AG10803 (cell line): ENCODE measurements at regions not wholly inside any gene's neighbourhood (a gene's known extent, or its start where the extent isn't known, plus 50 kb on each side); places are given as distances from the start of the nearest gene placed in this dataset.
"Not testable (repeated sequence)": the region's sequence is repeated elsewhere in the genome, so short reads cannot be mapped to it uniquely, and the experiment has no call there.

Experiments used
- DNase-seq: peaks from one replicate; pipeline ENCODE4 v3.0.0; 2010; ENCODE audit warnings: low read depth
- H3K4me3 ChIP-seq: 2 replicates; pipeline ENCODE4 v1.5.1; 2011; ENCODE audit warnings: mild to moderate bottlenecking, low read length, control low read depth
- TF ChIP-seq, protein P1 (sequence below): conservative IDR thresholded peaks from 2 replicates; pipeline ENCODE4 v1.5.1; 2011; ENCODE audit warnings: mild to moderate bottlenecking, low read length, control low read depth, inconsistent platforms

DNA sequence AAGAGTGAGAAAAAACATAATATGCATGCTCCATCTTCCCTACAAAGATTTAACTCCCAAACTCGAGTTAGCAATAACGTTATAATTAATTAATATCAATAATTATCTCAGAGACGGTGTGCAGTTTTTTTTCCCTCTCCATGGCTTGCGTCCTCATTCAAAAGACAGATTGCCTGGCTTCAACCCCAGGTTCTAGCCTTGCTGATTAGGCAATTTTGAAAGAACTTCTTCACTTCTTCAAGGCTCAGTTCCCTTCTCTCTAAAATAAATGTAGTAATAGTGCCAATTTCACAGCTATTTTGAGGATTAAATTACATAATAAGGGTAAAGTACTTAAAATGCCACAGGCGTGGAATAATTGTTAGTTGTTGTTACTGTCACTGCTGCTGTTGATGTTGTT is 876.1 kb upstream of the GBE1 start:
- no peak overlapping the region for H3K4me3 ChIP-seq
- TF ChIP-seq, protein P1, sequence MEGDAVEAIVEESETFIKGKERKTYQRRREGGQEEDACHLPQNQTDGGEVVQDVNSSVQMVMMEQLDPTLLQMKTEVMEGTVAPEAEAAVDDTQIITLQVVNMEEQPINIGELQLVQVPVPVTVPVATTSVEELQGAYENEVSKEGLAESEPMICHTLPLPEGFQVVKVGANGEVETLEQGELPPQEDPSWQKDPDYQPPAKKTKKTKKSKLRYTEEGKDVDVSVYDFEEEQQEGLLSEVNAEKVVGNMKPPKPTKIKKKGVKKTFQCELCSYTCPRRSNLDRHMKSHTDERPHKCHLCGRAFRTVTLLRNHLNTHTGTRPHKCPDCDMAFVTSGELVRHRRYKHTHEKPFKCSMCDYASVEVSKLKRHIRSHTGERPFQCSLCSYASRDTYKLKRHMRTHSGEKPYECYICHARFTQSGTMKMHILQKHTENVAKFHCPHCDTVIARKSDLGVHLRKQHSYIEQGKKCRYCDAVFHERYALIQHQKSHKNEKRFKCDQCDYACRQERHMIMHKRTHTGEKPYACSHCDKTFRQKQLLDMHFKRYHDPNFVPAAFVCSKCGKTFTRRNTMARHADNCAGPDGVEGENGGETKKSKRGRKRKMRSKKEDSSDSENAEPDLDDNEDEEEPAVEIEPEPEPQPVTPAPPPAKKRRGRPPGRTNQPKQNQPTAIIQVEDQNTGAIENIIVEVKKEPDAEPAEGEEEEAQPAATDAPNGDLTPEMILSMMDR, result no peak
- DNase-seq, result no peak

DNA sequence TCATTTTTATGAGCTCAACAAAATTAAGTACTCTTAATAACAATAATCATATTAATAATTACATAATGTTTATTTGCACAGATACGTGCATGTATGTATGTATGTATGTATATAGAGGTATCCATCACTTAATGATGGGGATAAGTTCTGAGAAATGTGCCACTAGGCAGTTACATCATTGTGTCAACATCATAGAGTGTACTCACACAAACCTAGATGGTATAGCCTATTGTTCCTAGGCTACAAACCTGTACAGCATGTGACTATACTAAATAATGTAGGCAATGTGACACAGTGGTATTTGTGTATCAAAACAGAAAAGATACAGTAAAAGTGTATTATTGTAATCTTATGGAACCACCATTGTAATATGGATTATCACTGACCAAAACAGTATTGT is 874.7 kb upstream of the GBE1 start:
- no peak overlapping the region for H3K4me3 ChIP-seq
- TF ChIP-seq, protein P1, result no peak
- DNase-seq, result no peak

DNA sequence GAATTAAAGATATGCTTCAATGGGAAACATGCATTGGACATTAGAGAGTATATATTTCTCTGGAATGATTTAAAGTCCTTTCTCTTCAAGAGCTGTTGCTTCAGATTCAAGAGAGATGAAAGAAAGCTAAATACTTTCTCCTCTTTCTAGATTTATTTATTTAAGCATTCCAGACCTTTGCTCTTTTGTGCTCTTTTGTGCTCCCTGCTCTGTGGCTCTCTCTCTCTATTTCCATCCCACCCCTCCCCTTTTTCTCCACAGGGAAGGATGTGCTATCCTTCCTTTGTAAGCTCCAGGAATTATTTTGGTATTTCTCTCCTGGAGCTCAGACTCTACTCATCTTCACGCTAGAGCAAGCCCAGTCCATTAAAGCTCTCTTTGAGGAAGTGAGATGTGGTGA is 871.9 kb upstream of the GBE1 start:
- no peak for DNase-seq
- H3K4me3 ChIP-seq, result no peak overlapping the region
- TF ChIP-seq, protein P1, result no peak

DNA sequence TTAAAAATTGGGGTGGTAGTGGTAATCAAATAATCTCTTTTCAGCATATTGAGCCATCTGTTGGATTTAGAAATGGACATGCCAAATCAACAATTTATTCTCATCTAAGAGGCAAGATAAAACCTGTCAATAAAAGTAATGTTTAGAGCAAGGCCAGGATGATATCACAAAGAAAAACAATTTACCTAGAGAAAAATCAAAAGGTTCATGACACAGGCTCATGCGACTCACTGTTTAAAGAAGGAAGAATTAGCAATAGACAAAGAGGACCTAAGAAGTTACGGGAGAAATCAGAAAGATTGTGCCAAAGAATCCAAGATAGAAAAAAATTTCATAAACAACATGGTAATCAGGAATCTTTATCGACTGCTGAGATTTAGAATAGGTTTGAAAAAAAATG is 868.5 kb upstream of the GBE1 start:
- H3K4me3 ChIP-seq, result no peak overlapping the region
- TF ChIP-seq, protein P1, result no peak
- no peak for DNase-seq

DNA sequence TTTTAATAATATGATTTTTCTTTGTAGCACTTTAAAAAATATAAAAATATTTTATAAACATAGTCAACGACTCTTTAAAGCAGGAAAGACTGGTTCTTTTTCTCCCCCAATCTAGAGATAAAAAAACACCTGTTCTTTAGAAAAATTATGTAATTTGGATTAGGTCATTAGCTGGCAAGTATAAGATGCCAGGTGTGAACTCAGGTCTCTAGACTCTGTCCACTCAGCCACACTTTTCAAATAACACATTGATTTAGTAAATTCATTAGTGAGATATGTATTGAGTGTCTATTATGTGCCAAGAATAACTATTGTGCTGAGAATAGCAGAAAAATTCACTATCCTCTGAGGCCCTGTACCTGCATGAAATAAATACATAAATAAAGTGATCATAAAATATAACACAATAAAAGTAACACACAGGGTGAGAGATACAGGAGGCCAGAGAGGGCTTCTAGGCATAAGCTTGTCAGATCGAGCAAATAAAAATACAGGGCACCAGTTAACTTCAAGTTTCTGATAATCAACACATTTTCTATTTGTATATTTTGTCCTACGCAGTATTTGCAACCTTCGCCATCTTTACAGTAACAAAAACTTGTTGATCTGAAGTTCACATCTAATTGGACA is 867.1 kb upstream of the GBE1 start:
- TF ChIP-seq, protein P1, result no peak
- no peak overlapping the region for H3K4me3 ChIP-seq
- no peak for DNase-seq

DNA sequence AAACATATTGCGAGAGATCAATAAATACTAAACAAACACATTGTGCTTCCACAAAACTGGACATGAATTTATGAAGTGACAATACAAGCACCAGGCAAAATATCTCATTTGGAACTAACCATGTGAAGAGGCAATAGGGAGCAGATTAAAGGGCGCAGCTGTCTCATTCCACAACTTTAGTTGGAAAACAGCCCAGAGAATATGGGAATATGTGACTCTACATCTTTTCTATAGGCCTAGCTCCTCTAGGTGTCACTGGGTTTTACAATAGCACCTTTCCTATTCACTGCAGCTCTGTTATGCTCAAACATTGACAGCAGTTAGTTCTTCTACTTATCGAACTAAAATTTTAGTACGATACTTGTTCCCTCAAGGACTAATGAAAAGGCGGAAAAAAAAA is 866.3 kb upstream of the GBE1 start:
- TF ChIP-seq, protein P1, result no peak
- H3K4me3 ChIP-seq, result no peak overlapping the region
- DNase-seq, result no peak

DNA sequence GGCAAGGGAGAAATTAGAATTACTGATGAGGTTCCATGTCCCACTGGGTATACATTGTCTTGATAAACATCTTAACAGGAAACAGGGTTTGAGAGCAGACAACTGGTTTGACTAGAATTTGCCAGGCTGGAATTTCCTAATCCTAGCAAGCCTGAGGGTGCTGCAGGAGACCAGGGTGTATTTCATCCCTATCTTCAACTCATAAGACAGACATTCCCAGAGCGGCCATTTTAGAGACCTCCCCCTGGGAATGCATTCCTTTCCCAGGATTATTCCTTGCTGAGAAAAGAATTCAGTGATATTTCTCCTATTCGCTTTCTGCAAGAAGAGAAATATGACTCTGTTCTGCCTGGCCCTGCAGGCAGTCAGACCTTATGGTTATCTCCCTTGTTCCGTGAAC is 859.3 kb upstream of the GBE1 start:
- not testable (repeated sequence) for H3K4me3 ChIP-seq, DNase-seq

DNA sequence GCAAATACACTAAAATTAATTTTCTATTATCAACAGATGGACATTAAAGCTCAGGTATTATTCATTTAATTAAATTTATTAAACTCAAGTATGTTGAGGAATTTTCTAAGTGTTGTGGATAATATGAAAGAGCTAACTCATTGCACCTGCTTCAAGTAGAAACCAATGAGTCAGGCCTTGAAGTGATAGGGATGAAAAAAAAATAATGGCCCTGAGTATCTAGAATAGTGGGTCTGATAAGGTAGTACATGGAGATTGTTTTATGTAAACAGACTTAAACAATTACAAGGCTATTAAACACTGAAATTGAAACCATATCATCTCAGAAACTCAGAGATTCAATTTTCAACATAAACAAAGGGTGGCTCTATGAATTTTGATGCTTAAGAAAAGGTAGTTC is 857.1 kb upstream of the GBE1 start:
- TF ChIP-seq, protein P1, result no peak
- no peak overlapping the region for H3K4me3 ChIP-seq
- no peak for DNase-seq
